Neural crest cell (in vitro differentiated cells): ENCODE measurements at regions not wholly inside any gene's neighbourhood (a gene's known extent, or its start where the extent isn't known, plus 50 kb on each side); places are given as distances from the start of the nearest gene placed in this dataset.

Experiments used
- DNase-seq: peaks from one replicate; pipeline ENCODE4 v3.0.0; 2021; ENCODE audit warnings: low read depth, mixed read lengths, low spot score
- H3K27ac Mint-ChIP-seq: one replicate; pipeline ENCODE4 v1.8.0; 2021; ENCODE audit warnings: mild to moderate bottlenecking, mixed read lengths; ENCODE audit not compliant: unreplicated experiment
- H3K27me3 Mint-ChIP-seq: 2 replicates; pipeline ENCODE4 v1.8.0; 2021; ENCODE audit warnings: low read depth, mild to moderate bottlenecking, mixed read lengths
- H3K36me3 Mint-ChIP-seq: 2 replicates; pipeline ENCODE4 v1.8.0; 2021; ENCODE audit warnings: low read depth, mild to moderate bottlenecking, mixed read lengths
- H3K4me1 Mint-ChIP-seq: 2 replicates; pipeline ENCODE4 v1.8.0; 2021; ENCODE audit warnings: mixed read lengths
- H3K4me3 Mint-ChIP-seq: one replicate; pipeline ENCODE4 v1.8.0; 2021; ENCODE audit warnings: mild to moderate bottlenecking, mixed read lengths
- H3K9me3 Mint-ChIP-seq: 2 replicates; pipeline ENCODE4 v1.8.0; 2021; ENCODE audit warnings: mixed read lengths
- CTCF ChIP-seq: fragments of 200-600 bp; sonication (generic); conservative IDR thresholded peaks from 2 replicates; pipeline ENCODE4 v1.5.0; 2021; ENCODE audit warnings: antibody characterized with exemption, mild to moderate bottlenecking

GRCh38 chr4:11209826-11210225 lies 218.9 kb downstream of the HS3ST1 start:
- Mint-ChIP-seq H3K9me3 (peaks cover 2% of the 10 kb centered on the region), H3K36me3 (peaks cover 2% of the 10 kb centered on the region), H3K27ac (no peak overlapping the region), H3K27me3 (no peaks in the 10 kb centered on the region), H3K4me1 (no peaks in the 10 kb centered on the region), H3K4me3 (no peak overlapping the region)
- DNase-seq: no peak
- TF ChIP-seq CTCF: no peak

- Mint-ChIP-seq H3K4me3 (no peak overlapping the region), H3K27ac (no peak overlapping the region), H3K27me3 (no peaks in the 10 kb centered on the region), H3K9me3 (peaks cover 8% of the 10 kb centered on the region), H3K4me1 (peaks cover 6% of the 10 kb centered on the region), H3K36me3 (no peaks in the 10 kb centered on the region)
- DNase-seq: no peak
- TF ChIP-seq CTCF: no peak
Measured at GRCh38 chr4:11201256-11201655, 227.4 kb downstream of the HS3ST1 start.

DNA sequence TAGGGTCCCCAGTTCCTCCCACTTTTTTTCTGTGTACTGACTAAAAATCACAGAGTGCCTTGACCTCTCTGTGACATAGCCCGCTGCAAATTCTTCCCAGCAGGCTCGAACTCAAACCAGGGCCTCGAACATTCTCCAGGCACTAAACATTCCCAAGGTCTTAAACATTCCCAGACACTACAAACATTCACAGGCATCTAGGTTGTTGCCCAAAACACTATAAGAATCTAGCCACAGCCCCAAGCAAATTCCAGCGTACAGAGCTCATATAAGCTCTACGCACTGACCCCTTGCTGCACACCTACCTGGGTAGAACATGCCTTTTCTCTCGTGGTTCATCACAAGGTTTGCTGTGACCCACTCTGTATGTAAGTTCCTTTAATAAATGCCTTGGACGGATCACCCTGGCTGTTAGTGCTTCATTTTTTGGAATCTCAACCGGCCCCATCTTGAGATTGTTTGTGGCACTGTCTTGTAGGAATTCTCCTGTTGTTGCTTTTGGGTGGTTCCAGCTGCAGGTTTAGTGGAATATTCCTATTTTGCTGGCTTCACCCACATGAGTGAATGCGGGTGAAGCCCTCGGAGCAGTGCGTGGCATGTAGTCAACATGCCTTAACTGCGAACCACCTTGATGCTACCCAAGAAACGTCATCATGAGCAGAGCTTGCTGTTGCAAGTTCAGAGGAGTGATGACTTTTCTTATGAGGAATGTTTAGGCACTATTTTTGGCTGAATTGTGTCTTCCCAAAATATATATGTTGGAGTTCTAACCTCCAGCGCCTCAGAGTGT lies 230.0 kb downstream of the HS3ST1 start:
- no peak for DNase-seq
- no peak for TF ChIP-seq CTCF
- no peaks in the 10 kb centered on the region for H3K36me3 Mint-ChIP-seq
- no peak overlapping the region for H3K4me3 Mint-ChIP-seq
- H3K4me1 Mint-ChIP-seq: peaks cover 6% of the 10 kb centered on the region
- peaks cover 6% of the 10 kb centered on the region for H3K9me3 Mint-ChIP-seq
- no peaks in the 10 kb centered on the region for H3K27me3 Mint-ChIP-seq
- no peak overlapping the region for H3K27ac Mint-ChIP-seq

DNA sequence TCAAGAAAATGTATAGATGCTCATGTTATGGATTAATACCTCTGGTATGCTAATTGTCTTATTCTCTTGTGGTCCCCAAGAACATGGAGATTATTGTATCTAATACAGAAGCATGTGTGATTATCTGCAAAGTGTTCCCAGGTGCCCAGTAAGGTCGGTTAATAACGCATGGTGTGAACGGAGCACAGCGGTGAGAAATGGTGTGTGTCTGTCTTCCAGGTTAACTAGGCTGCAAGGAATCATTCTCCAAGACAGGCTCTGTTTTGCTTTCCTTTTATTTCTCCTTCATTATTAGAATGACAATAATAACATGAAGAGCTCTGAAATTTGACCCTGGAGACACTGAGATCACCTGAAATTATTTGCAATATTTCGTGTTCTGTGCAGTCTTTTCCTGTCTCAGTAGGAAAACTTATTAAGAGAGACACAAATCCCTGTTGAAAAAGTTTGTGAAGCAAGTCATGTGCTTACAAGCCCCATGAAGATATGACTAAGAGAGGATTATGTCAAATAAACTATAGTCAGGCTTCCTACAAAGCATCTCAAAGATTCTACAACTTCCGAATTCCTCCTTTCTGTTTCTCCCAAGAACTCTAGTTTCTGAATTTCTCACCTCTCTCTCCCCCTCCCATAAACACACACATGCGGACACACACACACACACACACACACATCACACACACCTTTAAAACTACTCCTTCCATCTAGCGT lies 230.9 kb downstream of the HS3ST1 start:
- no peak for TF ChIP-seq CTCF
- Mint-ChIP-seq H3K9me3 (no peaks in the 10 kb centered on the region), H3K36me3 (no peaks in the 10 kb centered on the region), H3K27ac (no peak overlapping the region), H3K4me1 (no peaks in the 10 kb centered on the region), H3K4me3 (no peak overlapping the region), H3K27me3 (no peaks in the 10 kb centered on the region)
- no peak for DNase-seq

GRCh38 chr4:11196927-11197522 lies 231.7 kb downstream of the HS3ST1 start:
- Mint-ChIP-seq H3K27ac (no peak overlapping the region), H3K4me1 (no peaks in the 10 kb centered on the region), H3K4me3 (no peak overlapping the region), H3K9me3 (no peaks in the 10 kb centered on the region), H3K36me3 (no peaks in the 10 kb centered on the region), H3K27me3 (no peaks in the 10 kb centered on the region)
- DNase-seq: no peak
- TF ChIP-seq CTCF: no peak
